WTC11 (cell line): ENCODE measurements at regions not wholly inside any gene's neighbourhood (a gene's known extent, or its start where the extent isn't known, plus 50 kb on each side); places are given as distances from the start of the nearest gene placed in this dataset.

Experiments used
- ZNF138 ChIP-seq: sonication (generic); formaldehyde crosslinking; conservative IDR thresholded peaks from 2 replicates; pipeline ENCODE4 v1.8.1; 2022; ENCODE audit warnings: mild to moderate bottlenecking, moderate library complexity, missing genetic modification reagents
- TF ChIP-seq, protein P1 (sequence below): fragments of 200-600 bp; IDR thresholded peaks from 2 replicates; pipeline ENCODE4 v1.8.0; 2022; ENCODE audit warnings: antibody characterized with exemption

DNA sequence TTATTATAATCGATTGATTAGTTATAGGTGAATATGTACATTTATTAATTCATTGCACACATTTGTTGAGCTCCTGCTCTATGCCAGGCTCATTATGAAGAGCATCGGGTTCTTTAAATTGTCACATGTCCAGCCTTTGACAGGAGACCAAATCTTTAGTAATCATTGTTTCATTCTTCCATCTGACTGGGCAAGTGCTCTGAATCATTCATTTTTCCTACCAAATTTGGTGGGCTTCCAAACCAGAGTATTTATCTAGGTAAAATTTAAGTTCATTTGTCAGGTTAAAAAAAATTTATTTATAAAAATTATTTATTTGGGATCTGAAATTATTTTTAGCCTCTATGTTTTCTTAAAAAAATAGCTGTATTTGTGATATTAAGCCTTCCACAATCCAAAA, 404.9 kb upstream of the MMS22L start:
- no peak for TF ChIP-seq ZNF138
- TF ChIP-seq, protein P1, sequence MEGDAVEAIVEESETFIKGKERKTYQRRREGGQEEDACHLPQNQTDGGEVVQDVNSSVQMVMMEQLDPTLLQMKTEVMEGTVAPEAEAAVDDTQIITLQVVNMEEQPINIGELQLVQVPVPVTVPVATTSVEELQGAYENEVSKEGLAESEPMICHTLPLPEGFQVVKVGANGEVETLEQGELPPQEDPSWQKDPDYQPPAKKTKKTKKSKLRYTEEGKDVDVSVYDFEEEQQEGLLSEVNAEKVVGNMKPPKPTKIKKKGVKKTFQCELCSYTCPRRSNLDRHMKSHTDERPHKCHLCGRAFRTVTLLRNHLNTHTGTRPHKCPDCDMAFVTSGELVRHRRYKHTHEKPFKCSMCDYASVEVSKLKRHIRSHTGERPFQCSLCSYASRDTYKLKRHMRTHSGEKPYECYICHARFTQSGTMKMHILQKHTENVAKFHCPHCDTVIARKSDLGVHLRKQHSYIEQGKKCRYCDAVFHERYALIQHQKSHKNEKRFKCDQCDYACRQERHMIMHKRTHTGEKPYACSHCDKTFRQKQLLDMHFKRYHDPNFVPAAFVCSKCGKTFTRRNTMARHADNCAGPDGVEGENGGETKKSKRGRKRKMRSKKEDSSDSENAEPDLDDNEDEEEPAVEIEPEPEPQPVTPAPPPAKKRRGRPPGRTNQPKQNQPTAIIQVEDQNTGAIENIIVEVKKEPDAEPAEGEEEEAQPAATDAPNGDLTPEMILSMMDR = no peak
